ENCODE measurements at regions not wholly inside any gene's neighbourhood (a gene's known extent, or its start where the extent isn't known, plus 50 kb on each side); places are given as distances from the start of the nearest gene placed in this dataset.

DNA sequence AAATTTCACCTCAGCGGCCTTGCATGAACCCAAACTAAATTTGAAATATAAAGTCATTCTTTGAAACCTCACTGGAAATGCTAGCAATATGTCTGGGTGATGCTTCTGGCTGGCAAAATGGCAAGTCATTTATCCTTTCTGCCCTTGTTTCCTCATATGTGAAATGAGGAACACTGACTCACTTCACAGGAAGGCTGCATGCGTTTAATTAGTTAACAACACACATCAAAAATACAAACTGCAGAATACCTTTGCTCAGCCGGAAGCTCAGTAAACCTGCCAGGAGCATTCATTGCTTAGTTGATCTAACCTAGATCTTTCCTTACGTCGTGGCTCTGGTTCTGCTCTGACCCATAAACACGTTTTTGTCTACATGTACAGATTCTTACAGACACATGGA is 214.2 kb upstream of the ACVR2A start:
- H3K4me2 ChIP-seq, result no peak overlapping the region
- Mint-ChIP-seq H3K27me3 (ENCODE audit: insufficient read depth, low read depth, poor library complexity) (peaks cover 2% of the 10 kb centered on the region), H3K4me1 (no peaks in the 10 kb centered on the region), H3K9me3 (no peaks in the 10 kb centered on the region), H3K27ac (no peak overlapping the region), H3K36me3 (ENCODE audit: low read depth) (no peaks in the 10 kb centered on the region), H3K4me3 (no peak overlapping the region)
- H3K4me1 ChIP-seq (ENCODE audit: insufficient read depth), result no peaks in the 10 kb centered on the region
- H3K79me2 ChIP-seq (replicated peaks; ENCODE audit: insufficient read depth), result no peaks in the 10 kb centered on the region
- no peak for ATAC-seq
- 0 out of 2 replicates have a peak, but pooled peaks cover 22% of the 10 kb centered on the region for H3K9me2 ChIP-seq (ENCODE audit: insufficient read depth)
- H3K27ac ChIP-seq (ENCODE audit: low read depth), result no peak overlapping the region
- no peak for DNase-seq (ENCODE audit: low spot score)
- H3F3A ChIP-seq (replicated peaks; ENCODE audit: low read depth), result no peaks in the 10 kb centered on the region
- TF ChIP-seq, protein P1, sequence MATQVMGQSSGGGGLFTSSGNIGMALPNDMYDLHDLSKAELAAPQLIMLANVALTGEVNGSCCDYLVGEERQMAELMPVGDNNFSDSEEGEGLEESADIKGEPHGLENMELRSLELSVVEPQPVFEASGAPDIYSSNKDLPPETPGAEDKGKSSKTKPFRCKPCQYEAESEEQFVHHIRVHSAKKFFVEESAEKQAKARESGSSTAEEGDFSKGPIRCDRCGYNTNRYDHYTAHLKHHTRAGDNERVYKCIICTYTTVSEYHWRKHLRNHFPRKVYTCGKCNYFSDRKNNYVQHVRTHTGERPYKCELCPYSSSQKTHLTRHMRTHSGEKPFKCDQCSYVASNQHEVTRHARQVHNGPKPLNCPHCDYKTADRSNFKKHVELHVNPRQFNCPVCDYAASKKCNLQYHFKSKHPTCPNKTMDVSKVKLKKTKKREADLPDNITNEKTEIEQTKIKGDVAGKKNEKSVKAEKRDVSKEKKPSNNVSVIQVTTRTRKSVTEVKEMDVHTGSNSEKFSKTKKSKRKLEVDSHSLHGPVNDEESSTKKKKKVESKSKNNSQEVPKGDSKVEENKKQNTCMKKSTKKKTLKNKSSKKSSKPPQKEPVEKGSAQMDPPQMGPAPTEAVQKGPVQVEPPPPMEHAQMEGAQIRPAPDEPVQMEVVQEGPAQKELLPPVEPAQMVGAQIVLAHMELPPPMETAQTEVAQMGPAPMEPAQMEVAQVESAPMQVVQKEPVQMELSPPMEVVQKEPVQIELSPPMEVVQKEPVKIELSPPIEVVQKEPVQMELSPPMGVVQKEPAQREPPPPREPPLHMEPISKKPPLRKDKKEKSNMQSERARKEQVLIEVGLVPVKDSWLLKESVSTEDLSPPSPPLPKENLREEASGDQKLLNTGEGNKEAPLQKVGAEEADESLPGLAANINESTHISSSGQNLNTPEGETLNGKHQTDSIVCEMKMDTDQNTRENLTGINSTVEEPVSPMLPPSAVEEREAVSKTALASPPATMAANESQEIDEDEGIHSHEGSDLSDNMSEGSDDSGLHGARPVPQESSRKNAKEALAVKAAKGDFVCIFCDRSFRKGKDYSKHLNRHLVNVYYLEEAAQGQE (IDR thresholded peaks at IDR 0.05; ENCODE audit: unreplicated experiment), result no peak
- TF ChIP-seq, protein P2, sequence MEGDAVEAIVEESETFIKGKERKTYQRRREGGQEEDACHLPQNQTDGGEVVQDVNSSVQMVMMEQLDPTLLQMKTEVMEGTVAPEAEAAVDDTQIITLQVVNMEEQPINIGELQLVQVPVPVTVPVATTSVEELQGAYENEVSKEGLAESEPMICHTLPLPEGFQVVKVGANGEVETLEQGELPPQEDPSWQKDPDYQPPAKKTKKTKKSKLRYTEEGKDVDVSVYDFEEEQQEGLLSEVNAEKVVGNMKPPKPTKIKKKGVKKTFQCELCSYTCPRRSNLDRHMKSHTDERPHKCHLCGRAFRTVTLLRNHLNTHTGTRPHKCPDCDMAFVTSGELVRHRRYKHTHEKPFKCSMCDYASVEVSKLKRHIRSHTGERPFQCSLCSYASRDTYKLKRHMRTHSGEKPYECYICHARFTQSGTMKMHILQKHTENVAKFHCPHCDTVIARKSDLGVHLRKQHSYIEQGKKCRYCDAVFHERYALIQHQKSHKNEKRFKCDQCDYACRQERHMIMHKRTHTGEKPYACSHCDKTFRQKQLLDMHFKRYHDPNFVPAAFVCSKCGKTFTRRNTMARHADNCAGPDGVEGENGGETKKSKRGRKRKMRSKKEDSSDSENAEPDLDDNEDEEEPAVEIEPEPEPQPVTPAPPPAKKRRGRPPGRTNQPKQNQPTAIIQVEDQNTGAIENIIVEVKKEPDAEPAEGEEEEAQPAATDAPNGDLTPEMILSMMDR (conservative IDR thresholded peaks at IDR 0.05; ENCODE audit: low read depth in 2 of 2), result no peak
- TF ChIP-seq CREB1 (CRISPR knock-in tag; IDR thresholded peaks at IDR 0.05; ENCODE audit: low read depth), result no peak
- TF ChIP-seq EZH2 (IDR thresholded peaks at IDR 0.05; ENCODE audit: low read depth, unreplicated experiment), result no peak
- no peak for TF ChIP-seq STAT1 (IDR thresholded peaks at IDR 0.05; ENCODE audit: unreplicated experiment)
- TF ChIP-seq NANOG (IDR thresholded peaks at IDR 0.05; ENCODE audit: borderline replicate concordance), result no peak
- TF ChIP-seq, protein P3, sequence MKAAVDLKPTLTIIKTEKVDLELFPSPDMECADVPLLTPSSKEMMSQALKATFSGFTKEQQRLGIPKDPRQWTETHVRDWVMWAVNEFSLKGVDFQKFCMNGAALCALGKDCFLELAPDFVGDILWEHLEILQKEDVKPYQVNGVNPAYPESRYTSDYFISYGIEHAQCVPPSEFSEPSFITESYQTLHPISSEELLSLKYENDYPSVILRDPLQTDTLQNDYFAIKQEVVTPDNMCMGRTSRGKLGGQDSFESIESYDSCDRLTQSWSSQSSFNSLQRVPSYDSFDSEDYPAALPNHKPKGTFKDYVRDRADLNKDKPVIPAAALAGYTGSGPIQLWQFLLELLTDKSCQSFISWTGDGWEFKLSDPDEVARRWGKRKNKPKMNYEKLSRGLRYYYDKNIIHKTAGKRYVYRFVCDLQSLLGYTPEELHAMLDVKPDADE (IDR thresholded peaks at IDR 0.05), result no peak
- no peak for TF ChIP-seq ZNF331 (CRISPR knock-in tag; IDR thresholded peaks at IDR 0.05; ENCODE audit: low read depth)
- TF ChIP-seq JUNB (IDR thresholded peaks at IDR 0.05; ENCODE audit: unreplicated experiment), result no peak
- TF ChIP-seq, protein P4, sequence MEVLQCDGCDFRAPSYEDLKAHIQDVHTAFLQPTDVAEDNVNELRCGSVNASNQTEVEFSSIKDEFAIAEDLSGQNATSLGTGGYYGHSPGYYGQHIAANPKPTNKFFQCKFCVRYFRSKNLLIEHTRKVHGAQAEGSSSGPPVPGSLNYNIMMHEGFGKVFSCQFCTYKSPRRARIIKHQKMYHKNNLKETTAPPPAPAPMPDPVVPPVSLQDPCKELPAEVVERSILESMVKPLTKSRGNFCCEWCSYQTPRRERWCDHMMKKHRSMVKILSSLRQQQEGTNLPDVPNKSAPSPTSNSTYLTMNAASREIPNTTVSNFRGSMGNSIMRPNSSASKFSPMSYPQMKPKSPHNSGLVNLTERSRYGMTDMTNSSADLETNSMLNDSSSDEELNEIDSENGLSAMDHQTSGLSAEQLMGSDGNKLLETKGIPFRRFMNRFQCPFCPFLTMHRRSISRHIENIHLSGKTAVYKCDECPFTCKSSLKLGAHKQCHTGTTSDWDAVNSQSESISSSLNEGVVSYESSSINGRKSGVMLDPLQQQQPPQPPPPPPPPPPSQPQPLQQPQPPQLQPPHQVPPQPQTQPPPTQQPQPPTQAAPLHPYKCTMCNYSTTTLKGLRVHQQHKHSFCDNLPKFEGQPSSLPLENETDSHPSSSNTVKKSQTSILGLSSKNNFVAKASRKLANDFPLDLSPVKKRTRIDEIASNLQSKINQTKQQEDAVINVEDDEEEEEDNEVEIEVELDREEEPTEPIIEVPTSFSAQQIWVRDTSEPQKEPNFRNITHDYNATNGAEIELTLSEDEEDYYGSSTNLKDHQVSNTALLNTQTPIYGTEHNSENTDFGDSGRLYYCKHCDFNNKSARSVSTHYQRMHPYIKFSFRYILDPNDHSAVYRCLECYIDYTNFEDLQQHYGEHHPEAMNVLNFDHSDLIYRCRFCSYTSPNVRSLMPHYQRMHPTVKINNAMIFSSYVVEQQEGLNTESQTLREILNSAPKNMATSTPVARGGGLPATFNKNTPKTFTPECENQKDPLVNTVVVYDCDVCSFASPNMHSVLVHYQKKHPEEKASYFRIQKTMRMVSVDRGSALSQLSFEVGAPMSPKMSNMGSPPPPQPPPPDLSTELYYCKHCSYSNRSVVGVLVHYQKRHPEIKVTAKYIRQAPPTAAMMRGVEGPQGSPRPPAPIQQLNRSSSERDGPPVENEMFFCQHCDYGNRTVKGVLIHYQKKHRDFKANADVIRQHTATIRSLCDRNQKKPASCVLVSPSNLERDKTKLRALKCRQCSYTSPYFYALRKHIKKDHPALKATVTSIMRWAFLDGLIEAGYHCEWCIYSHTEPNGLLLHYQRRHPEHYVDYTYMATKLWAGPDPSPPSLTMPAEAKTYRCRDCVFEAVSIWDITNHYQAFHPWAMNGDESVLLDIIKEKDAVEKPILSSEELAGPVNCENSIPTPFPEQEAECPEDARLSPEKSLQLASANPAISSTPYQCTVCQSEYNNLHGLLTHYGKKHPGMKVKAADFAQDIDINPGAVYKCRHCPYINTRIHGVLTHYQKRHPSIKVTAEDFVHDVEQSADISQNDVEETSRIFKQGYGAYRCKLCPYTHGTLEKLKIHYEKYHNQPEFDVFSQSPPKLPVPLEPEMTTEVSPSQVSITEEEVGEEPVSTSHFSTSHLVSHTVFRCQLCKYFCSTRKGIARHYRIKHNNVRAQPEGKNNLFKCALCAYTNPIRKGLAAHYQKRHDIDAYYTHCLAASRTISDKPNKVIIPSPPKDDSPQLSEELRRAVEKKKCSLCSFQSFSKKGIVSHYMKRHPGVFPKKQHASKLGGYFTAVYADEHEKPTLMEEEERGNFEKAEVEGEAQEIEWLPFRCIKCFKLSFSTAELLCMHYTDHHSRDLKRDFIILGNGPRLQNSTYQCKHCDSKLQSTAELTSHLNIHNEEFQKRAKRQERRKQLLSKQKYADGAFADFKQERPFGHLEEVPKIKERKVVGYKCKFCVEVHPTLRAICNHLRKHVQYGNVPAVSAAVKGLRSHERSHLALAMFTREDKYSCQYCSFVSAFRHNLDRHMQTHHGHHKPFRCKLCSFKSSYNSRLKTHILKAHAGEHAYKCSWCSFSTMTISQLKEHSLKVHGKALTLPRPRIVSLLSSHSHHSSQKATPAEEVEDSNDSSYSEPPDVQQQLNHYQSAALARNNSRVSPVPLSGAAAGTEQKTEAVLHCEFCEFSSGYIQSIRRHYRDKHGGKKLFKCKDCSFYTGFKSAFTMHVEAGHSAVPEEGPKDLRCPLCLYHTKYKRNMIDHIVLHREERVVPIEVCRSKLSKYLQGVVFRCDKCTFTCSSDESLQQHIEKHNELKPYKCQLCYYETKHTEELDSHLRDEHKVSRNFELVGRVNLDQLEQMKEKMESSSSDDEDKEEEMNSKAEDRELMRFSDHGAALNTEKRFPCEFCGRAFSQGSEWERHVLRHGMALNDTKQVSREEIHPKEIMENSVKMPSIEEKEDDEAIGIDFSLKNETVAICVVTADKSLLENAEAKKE (CRISPR knock-in tag; IDR thresholded peaks at IDR 0.05), result no peak
- no peak for TF ChIP-seq POLR2AphosphoS5 (IDR thresholded peaks at IDR 0.05; ENCODE audit: low read depth)
- TF ChIP-seq EZH2phosphoT487 (IDR thresholded peaks at IDR 0.05; ENCODE audit: unreplicated experiment), result no peak
- TF ChIP-seq ZNF114 (CRISPR knock-in tag; IDR thresholded peaks at IDR 0.05), result no peak
- no peaks in the 10 kb centered on the region for H4K20me1 ChIP-seq (replicated peaks; ENCODE audit: insufficient read depth)
- H2AFZ ChIP-seq, result no peak overlapping the region
- H3K4me3 ChIP-seq, result no peak overlapping the region
- no peaks in the 10 kb centered on the region for H3K27me3 ChIP-seq (ENCODE audit: insufficient read depth)
- H3K36me3 ChIP-seq (ENCODE audit: insufficient read depth), result no peaks in the 10 kb centered on the region

Data from GM23338 (cell line).